ENCODE measurements at regions not wholly inside any gene's neighbourhood (a gene's known extent, or its start where the extent isn't known, plus 50 kb on each side); places are given as distances from the start of the nearest gene placed in this dataset.

DNA sequence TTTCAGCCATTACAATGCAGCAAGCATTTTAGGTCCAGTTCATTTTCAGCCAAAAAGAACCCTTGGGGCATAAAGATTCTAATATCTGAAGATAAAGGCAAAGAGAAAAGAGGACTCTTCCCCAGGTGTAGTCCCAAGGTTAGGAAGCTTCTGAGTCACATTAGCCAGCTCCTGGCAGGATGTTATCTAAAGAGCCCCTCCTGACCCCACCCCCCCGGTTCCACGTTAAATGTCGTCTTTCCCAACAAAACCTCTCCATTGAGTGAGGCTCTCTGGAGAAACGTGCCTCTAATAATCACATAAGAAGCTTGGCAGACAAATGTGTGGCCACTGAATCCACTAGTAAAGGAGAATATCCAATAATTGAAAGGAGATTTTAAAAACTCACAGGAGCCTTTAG, 267.7 kb downstream of the GALC start (continued):
- TF ChIP-seq, protein P1, sequence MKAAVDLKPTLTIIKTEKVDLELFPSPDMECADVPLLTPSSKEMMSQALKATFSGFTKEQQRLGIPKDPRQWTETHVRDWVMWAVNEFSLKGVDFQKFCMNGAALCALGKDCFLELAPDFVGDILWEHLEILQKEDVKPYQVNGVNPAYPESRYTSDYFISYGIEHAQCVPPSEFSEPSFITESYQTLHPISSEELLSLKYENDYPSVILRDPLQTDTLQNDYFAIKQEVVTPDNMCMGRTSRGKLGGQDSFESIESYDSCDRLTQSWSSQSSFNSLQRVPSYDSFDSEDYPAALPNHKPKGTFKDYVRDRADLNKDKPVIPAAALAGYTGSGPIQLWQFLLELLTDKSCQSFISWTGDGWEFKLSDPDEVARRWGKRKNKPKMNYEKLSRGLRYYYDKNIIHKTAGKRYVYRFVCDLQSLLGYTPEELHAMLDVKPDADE (IDR thresholded peaks at IDR 0.05), result no peak
- TF ChIP-seq ZNF114 (CRISPR knock-in tag; IDR thresholded peaks at IDR 0.05) (no peak), ZNF331 (CRISPR knock-in tag; IDR thresholded peaks at IDR 0.05; ENCODE audit: low read depth) (no peak), CREB1 (CRISPR knock-in tag; IDR thresholded peaks at IDR 0.05; ENCODE audit: low read depth) (no peak), POLR2AphosphoS5 (IDR thresholded peaks at IDR 0.05; ENCODE audit: low read depth) (no peak), STAT1 (IDR thresholded peaks at IDR 0.05; ENCODE audit: unreplicated experiment) (no peak), NANOG (IDR thresholded peaks at IDR 0.05; ENCODE audit: borderline replicate concordance) (no peak)
- TF ChIP-seq, protein P2, sequence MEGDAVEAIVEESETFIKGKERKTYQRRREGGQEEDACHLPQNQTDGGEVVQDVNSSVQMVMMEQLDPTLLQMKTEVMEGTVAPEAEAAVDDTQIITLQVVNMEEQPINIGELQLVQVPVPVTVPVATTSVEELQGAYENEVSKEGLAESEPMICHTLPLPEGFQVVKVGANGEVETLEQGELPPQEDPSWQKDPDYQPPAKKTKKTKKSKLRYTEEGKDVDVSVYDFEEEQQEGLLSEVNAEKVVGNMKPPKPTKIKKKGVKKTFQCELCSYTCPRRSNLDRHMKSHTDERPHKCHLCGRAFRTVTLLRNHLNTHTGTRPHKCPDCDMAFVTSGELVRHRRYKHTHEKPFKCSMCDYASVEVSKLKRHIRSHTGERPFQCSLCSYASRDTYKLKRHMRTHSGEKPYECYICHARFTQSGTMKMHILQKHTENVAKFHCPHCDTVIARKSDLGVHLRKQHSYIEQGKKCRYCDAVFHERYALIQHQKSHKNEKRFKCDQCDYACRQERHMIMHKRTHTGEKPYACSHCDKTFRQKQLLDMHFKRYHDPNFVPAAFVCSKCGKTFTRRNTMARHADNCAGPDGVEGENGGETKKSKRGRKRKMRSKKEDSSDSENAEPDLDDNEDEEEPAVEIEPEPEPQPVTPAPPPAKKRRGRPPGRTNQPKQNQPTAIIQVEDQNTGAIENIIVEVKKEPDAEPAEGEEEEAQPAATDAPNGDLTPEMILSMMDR (conservative IDR thresholded peaks at IDR 0.05; ENCODE audit: low read depth in 2 of 2), result no peak
- TF ChIP-seq, protein P3, sequence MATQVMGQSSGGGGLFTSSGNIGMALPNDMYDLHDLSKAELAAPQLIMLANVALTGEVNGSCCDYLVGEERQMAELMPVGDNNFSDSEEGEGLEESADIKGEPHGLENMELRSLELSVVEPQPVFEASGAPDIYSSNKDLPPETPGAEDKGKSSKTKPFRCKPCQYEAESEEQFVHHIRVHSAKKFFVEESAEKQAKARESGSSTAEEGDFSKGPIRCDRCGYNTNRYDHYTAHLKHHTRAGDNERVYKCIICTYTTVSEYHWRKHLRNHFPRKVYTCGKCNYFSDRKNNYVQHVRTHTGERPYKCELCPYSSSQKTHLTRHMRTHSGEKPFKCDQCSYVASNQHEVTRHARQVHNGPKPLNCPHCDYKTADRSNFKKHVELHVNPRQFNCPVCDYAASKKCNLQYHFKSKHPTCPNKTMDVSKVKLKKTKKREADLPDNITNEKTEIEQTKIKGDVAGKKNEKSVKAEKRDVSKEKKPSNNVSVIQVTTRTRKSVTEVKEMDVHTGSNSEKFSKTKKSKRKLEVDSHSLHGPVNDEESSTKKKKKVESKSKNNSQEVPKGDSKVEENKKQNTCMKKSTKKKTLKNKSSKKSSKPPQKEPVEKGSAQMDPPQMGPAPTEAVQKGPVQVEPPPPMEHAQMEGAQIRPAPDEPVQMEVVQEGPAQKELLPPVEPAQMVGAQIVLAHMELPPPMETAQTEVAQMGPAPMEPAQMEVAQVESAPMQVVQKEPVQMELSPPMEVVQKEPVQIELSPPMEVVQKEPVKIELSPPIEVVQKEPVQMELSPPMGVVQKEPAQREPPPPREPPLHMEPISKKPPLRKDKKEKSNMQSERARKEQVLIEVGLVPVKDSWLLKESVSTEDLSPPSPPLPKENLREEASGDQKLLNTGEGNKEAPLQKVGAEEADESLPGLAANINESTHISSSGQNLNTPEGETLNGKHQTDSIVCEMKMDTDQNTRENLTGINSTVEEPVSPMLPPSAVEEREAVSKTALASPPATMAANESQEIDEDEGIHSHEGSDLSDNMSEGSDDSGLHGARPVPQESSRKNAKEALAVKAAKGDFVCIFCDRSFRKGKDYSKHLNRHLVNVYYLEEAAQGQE (IDR thresholded peaks at IDR 0.05; ENCODE audit: unreplicated experiment), result no peak

DNA sequence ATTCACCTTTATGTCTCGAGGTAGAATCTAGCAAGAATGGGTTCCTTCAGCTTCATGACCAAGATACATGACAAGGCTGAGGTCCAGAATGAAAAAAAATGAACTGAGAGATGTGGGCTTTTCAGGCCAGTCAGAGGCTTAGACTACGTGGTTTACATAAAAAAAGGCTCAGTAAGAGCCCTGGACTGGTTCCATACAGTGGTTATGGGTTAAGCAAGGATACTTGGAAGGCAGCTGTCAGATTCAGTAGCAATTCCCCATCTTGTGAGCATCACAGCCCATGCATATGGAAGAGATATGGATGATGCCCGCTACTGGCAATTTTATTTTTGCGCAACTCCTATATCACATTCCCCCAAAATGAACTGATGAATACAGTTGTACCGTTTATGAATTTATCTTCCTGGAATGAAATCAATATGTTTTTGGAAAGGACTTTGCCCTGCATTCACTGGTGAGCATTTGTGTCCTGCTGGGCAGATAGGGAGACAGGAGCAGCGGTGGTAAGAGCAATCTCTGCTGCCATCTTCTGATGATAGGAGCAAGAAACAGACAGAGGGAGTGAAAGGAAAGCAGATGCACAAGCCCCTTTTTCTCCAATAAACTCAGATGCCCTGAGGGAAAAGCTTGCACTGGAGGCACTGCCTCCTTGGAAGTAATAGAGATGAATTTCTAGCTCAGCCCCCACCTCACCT, 280.4 kb downstream of the GALC start:
- no peaks in the 10 kb centered on the region for H3K27me3 Mint-ChIP-seq (ENCODE audit: insufficient read depth, low read depth, poor library complexity)
- peak; percentile 8 for DNase-seq (ENCODE audit: low spot score)
- TF ChIP-seq, protein P2 (conservative IDR thresholded peaks at IDR 0.05; ENCODE audit: low read depth in 2 of 2), result peak in 1 of 2 experiments; percentile 59; a peak in 3 of 4 replicates
- TF ChIP-seq NANOG (IDR thresholded peaks at IDR 0.05; ENCODE audit: borderline replicate concordance), result no peak

More for the DNA sequence above, 280.4 kb downstream of the GALC start:
- Histone ChIP-seq H2AFZ (no peak overlapping the region), H3F3A (replicated peaks; ENCODE audit: low read depth) (no peaks in the 10 kb centered on the region), H3K27ac (ENCODE audit: low read depth) (no peak overlapping the region), H3K27me3 (ENCODE audit: insufficient read depth) (no peaks in the 10 kb centered on the region), H3K36me3 (ENCODE audit: insufficient read depth) (no peaks in the 10 kb centered on the region), H3K4me1 (ENCODE audit: insufficient read depth) (no peaks in the 10 kb centered on the region), H4K20me1 (replicated peaks; ENCODE audit: insufficient read depth) (no peaks in the 10 kb centered on the region), H3K79me2 (replicated peaks; ENCODE audit: insufficient read depth) (no peaks in the 10 kb centered on the region), H3K4me3 (no peak overlapping the region), H3K9me2 (ENCODE audit: insufficient read depth) (0 out of 2 replicates have a peak, but pooled peaks cover 3% of the 10 kb centered on the region), H3K4me2 (no peak overlapping the region)
- Mint-ChIP-seq H3K27ac (no peak overlapping the region), H3K36me3 (ENCODE audit: low read depth) (no peaks in the 10 kb centered on the region), H3K9me3 (no peaks in the 10 kb centered on the region), H3K4me3 (no peak overlapping the region), H3K4me1 (no peaks in the 10 kb centered on the region)
- ATAC-seq, result peak; percentile 38; the same call in 2 of the 3 replicates

All from GM23338 (cell line).